ENCODE measurements at regions not wholly inside any gene's neighbourhood (a gene's known extent, or its start where the extent isn't known, plus 50 kb on each side); places are given as distances from the start of the nearest gene placed in this dataset.

GRCh38 chr7:34364130-34364529 lies 293.9 kb upstream of the NPSR1 start:
- TF ChIP-seq CTCF (IDR thresholded peaks at IDR 0.05; ENCODE audit: low read depth, low read length) (no peak), EZH2phosphoT487 (IDR thresholded peaks at IDR 0.05; ENCODE audit: low read depth) (no peak)
